ENCODE measurements at regions not wholly inside any gene's neighbourhood (a gene's known extent, or its start where the extent isn't known, plus 50 kb on each side); places are given as distances from the start of the nearest gene placed in this dataset.

- TF ChIP-seq CTCF (conservative IDR thresholded peaks at IDR 0.05; ENCODE audit: low read depth, low read length) (no peak), EZH2 (IDR thresholded peaks at IDR 0.05; ENCODE audit: borderline replicate concordance, low read depth, low read length, poor library complexity, severe bottlenecking) (no peak)
Measured at GRCh38 chr2:217727801-217728200, 275.0 kb downstream of the TNS1 start.
